HG02852 (cell line): ENCODE measurements at regions not wholly inside any gene's neighbourhood (a gene's known extent, or its start where the extent isn't known, plus 50 kb on each side); places are given as distances from the start of the nearest gene placed in this dataset.
A peak's percentile ranks its signal among the peaks of the same experiment; 100 is the strongest.

Experiments used
- ATAC-seq: cut with Tn5 transposase; IDR thresholded peaks from one replicate; pipeline ENCODE4 v1.9.1; 2021; ENCODE audit warnings: mild to moderate bottlenecking, moderate library complexity; ENCODE audit not compliant: unreplicated experiment

- ATAC-seq, result no peak
These were observed 268.9 kb upstream of the ATP2B1 start for GRCh38 chr12:89977405-89978085.

- no peak for ATAC-seq
These were observed 268.2 kb upstream of the ATP2B1 start for GRCh38 chr12:89976866-89977265.

- ATAC-seq, result no peak
These were observed 266.9 kb upstream of the ATP2B1 start for GRCh38 chr12:89975574-89975973.

- no peak for ATAC-seq
These were observed 263.2 kb upstream of the ATP2B1 start for GRCh38 chr12:89971880-89972279.

GRCh38 chr12:89970722-89971121, 262.1 kb upstream of the ATP2B1 start:
- ATAC-seq, result no peak

DNA sequence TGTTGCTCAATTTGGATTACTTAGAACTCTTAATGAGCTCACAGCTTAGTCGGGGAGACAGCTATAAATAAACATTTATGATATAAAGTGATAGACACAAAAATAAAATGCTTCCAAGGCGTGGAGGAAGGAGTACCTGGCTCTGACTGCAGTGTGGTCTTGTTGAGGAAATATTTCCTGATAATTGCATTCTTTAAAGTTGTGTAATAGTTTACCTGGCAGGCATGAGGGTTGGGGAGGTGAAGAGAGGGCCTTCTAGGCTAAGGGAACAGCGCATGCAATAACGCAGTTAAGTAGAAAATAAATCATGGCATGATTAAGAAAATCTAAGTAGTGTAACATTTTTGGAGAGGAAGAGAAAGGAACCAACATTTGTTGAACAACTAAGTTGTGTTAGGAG, 260.5 kb upstream of the ATP2B1 start:
- no peak for ATAC-seq

- no peak for ATAC-seq
These were observed 259.6 kb upstream of the ATP2B1 start for GRCh38 chr12:89968151-89968700.

DNA sequence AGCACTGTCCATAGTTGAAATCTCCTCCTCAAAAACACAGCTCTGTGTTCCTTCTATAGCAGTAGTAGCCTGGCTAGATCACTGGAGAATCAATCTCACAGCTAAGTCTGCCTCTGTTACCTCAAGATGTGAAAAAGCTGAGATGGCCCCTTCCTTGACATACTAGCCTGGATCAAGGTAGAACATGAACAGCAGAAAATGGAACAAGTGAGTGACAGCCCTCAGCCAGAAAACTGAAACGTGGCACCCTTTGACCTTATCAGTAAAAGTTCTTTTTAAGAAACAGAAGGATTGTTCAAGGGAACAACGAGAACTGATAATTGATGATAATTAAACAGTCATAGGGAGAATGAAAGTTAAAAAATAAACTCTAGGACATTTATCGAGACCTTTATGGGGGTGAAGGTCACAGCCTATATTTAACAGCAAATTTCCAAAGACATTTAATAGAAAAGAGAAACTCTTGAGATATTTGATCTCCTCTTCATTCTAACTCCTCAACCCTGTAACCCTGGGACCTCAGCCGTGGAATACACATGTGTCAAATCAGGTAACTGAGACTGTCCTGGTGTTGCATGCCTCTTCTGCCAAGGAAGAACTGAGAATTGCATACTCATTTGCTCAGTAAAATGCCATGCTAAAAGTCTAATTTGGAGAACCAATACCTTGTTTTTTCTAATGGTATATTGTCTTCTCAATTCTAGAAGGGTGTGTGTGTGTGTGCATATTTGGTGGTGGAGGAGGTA, 258.0 kb upstream of the ATP2B1 start:
- ATAC-seq, result no peak

DNA sequence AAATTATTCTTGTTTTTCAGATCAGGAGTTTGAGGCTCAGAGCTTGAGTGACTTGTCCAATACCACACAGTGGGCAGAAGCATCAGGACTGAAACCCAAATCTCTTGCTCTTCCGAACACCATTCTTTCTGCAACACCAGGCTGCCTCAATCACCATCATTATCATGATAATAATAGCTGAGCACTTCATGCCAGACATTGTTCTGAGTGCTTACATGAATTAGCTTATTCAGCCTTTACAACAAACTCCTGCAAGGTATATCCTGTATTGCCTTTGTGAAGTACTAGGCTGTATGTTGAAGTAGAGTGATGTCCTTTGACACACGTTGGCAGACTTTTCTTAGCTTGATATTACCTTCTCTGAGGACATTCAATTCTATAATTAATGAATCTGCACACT, 257.4 kb upstream of the ATP2B1 start:
- ATAC-seq, result no peak

DNA sequence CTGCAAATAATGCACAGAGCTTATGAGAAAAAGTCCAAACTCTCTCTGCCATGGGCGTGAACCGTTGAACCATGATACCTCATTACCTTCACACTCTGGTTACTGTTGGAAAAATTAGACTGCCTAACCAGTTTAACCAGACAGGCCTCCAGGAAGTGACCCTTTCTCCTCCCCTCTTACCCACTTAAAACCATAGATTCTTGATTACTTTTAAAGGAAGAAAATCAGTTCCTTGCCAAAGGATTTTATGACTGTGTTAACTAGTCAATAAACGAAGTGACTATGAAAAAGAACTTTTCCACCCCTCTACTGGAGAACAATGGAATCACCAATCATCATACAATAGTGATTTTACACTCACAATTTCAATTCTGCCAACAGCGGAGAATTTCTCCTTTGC, 254.0 kb upstream of the ATP2B1 start:
- no peak for ATAC-seq

DNA sequence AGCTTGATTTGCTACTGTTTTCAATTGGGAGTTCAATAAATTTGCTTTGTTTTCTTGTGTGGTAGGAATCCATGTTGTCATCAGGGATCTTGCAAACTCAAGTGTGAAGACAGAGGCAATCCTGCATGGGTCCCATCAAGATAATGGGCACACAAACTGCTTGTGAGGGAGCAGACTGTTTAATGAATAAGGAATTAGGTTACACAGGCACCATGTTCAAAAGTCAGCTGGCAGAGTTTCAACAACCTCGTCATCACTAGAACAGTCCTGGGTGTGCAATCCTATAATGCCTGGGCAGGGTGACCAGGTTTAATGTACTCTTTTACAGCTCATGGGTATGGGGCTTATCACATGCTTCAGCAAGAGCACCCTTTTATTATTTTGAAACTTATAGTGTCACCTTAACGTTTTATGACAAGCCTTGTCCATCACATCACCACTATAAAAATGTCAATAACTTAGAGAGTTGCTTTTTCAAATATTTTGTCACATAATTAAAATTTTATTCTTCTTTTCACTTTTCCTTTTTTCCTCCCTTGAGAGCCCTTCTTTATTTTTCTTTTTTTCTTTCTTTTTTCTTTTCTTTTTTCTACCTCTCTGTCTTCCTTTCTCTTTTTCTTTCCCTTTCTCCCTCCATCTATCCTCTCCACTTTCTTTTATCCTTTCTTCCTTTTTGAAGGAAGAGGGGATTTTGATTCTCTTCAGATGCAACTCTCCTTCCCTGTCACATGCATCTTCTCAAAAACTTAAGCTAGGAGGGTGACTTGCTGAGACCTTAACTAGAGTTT, 252.2 kb upstream of the ATP2B1 start:
- peak; percentile 26 for ATAC-seq

- peak; percentile 98 for ATAC-seq
These were observed 251.4 kb upstream of the ATP2B1 start for GRCh38 chr12:89960011-89960507.

GRCh38 chr12:89959179-89959578, 250.5 kb upstream of the ATP2B1 start:
- ATAC-seq, result no peak

DNA sequence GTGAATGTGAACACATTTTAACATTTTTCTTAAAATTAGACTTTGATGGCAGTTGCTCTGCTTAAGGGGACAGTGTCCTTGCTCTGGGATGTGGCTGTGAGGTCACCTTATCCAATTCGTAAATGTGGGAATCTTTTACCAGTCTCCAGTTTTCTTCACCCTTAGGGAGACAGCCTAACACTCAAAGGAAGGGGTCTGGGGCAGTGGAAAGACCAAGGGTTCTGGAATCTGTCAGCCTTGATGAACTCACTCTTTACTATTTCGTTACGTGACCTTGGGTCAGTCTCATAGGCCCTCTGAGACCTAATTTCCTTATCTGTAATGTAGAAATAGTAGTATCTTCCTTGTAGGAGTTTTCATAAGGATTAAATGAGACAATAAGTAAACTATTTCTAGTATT, 245.6 kb upstream of the ATP2B1 start:
- ATAC-seq, result no peak

- ATAC-seq, result no peak
These were observed 243.0 kb upstream of the ATP2B1 start for GRCh38 chr12:89951694-89952060.

GRCh38 chr12:89951050-89951693, 242.5 kb upstream of the ATP2B1 start:
- ATAC-seq, result no peak

GRCh38 chr12:89950421-89950820, 241.8 kb upstream of the ATP2B1 start:
- ATAC-seq, result peak; percentile 43

DNA sequence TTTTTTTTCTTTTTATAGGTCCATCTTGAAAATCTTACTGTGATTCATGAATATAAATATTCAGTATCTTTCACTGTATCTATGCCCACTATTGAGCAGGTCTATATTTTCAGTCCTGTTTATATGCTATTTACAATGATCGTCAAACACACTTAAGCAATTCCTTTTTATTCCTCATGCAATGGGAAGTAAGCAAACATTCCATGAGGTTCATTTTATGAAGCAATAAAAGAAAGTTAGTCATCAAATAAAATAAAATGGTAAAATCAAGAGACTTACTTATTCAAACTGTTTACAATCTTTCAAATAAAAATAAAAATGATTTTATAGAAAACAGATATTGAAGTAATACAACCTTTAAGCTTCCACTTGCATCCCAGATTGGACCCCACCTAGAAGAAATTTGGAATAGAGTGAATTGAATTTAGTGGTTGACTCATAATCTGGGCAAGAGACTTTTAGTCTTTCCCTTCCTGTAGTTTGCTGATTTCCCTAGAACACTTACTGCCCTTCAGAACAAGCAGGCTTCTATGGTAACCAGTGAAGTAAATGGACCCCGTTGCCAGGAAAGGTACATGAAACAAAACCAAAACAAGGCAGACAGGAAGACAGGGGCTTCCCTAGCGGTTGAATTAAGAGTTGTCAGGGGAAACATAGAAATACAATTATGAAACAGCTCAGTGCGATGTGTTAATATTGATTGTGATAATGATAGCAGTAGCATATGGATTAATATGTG, 241.0 kb upstream of the ATP2B1 start:
- peak; percentile 93 for ATAC-seq

GRCh38 chr12:89948271-89949175, 239.9 kb upstream of the ATP2B1 start:
- ATAC-seq, result no peak
